DMS53 (cell line): ENCODE measurements at regions not wholly inside any gene's neighbourhood (a gene's known extent, or its start where the extent isn't known, plus 50 kb on each side); places are given as distances from the start of the nearest gene placed in this dataset.

Experiments
- DNase-seq: peaks from one replicate; lab custom pipeline; 2025; lab: John Stamatoyannopoulos, UW

DNA sequence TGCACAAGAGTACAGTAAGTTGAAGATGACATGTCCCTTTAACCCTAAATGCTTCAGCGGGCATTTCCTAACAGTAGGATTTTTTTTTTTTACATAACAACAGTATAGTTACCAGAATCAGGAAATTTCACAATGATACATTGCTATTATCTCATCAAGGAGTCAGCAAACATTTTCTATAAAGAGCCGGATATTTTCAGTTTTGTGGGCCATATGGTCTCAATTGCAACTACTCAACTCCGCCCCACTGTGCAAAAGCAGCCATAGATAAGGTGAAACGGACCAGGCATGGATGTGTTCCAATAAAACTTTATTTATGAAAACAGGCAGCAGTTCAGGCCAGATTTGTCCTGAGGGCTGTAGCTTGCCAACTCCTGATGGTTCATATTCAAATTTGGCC, 130.6 kb downstream of the SMAD6 start:
- no peak for DNase-seq

DNA sequence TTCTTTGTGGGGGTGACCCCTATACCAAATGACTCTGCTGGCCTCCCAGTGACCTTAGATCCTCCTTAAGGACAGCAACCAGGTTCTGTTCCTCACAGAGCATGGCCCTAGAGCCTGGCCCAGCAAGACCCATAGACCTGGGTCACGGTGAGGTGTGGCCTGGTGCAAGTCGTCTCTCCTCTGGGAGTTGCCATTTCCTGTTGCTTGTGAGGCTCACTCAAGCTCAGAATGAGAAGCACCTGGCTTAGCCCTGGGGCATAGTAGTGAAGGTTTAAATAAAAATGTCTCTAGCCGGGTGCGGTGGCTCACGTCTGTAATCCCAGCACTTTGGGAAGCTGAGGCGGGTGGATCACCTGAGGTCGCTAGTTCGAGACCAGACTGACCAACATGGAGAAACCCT, 131.3 kb downstream of the SMAD6 start:
- DNase-seq: no peak

DNA sequence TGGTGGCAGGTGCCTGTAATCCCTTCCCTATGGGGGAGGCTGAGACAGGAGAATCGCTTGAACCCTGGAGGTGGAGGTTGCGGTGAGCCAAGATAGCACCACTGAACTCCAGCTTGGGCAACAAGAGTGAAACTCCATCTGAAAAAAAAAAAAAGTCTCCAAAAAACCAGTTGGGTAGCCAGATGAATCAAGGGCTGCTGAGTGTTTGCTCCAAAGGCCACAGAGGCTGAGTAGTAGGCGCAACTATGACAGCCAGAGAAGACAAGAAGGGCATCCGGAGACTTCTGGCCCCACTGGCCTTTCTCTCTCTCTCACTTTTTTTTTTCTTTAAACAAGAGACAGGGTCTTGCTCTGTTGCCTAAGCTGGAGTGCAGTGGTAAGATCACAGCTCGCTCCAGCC, 131.8 kb downstream of the SMAD6 start:
- no peak for DNase-seq

DNA sequence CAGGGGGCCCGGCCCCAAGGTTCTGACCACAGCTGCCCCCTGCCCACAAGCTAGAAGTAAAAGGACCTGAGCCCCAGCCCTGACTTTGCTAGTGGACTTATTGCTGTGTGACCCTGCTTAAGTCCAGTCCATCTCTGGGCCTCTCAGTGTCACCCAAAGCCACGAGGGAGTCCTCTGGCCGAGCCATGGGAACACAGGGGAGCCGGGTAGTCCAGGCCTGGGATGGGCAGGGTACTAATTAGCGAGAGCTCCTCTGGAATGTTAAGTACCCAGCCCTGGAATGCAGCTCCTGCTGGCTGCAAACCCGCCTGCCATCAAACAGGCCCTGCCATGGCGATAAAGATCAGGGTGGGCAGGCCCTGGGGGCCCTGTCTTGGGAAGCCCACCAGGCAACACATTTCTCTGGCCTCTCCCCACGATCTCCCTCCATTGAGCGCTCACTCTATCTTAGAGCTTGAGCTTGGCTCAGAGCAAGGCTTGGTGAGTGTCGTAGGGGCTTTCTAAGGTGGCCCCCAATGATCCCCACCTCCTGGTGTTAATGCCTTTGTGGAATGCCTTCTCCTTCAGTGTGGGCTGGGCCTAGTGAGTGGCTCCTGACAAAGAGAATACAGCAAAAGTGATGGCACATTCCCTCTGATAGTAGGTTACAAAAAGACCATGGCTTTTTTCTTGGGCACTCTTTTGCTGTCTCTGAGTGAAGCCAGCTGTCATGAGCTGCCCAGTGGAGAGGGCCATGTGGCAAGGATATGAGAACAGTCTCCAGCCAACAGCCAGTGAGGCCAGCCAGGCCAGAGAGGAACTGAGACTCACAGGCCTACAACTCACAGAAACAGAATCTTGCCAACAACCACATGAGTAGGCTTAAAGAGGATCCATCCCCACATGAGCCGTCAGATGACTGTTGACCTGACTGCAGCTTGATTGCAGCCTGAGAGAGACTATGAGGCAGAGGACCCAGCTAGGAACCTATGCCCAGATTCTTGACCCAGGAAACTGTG, 133.1 kb downstream of the SMAD6 start:
- no peak for DNase-seq

DNA sequence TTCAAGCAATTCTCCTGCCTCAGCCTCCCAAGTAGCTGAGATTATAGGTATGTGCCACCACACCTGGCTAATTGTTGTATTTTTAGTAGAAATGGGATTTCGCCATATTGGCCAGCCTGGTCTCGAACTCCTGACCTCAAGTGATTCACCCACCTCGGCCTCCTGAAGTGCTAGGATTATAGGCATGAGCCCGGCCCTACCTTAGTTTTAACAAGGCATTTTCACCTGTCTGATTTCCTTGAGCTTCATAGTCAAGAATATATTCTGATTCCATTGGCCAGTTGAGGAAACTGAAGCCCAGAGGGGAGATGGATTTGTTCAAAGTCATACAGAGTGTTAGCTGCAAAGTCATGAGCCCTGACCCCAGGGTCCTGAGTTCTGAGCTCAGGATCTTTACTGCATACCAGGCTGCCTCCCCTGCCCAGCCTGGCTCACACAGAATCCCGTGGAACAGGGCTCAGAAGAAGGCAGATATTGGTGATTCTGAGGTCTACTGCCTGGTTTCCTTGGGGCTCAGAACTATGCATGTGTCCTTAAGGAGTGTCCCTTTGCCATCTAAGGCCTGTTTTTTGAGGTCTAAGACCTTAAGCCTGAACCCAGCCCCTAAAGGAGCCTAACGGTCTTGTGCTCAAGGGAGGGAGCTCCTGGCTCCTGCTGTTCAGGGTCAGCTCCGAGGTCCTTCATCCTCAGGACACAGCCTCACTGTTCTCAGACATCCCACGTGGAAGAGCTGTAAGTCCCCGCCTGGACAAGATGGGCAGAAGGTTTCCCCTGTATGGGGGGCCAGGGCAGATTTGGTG, 134.4 kb downstream of the SMAD6 start:
- no peak for DNase-seq

- no peak for DNase-seq
Measured at GRCh38 chr15:66838202-66838601, 136.2 kb downstream of the SMAD6 start.

DNA sequence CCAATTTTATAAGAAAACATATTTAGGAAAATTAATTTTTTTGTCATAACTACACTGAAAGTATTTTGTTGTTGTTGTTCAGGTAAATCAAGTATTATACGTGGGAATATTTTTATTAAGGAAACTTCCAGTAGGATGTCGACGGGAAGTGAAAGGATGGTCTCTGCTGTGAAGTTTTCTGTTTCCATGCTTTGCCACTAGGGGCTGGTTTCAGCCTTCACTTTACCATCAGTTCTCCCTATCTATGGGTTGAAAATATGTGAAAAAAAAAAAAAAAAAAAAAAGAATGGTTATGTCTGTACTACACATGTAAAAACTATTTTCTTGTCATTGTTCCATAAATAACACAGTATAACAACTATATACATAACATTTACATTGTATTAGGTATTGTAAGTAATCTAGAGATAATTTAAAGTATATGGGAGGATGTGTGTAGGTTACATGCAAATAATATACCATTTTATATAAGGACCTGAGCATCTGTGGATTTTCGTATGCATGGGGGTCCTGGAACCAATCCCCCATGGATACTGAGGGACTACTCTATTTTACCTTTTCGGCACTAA, 136.7 kb downstream of the SMAD6 start:
- DNase-seq: peak; percentile 54

DNA sequence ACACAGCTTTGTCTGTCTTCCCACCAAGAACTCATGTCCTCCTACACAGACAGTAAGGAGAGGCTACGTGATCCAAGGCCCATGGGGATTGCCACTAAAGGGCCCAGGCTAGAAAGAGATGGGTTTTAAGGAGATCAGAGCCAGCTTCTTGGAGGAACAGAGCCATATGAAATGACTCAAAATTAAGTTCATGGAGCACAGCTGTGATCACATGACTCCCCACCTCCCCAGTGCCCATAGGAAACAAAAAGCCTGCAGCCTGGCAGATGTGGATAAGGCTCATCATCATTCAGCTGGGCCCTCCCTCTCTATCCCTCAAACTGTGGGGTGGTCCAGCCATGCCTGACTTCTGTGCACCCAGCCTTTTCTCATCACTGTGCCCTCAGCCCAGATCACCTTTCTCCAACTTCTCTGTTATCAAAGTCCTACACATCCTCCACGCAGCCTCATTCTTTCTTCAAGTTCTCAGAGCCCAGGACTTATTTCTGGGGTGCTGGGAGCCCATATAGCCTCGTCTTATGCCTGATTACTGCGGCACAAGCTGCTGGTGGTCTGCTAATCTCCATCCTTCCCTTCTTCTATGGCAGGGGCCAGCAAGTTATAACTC, 137.6 kb downstream of the SMAD6 start:
- no peak for DNase-seq

- DNase-seq: no peak
Measured at GRCh38 chr15:66840615-66841390, 138.8 kb downstream of the SMAD6 start.

- DNase-seq: peak; percentile 78
Measured at GRCh38 chr15:66841953-66842681, 140.1 kb downstream of the SMAD6 start.

GRCh38 chr15:66842710-66843441, 140.8 kb downstream of the SMAD6 start:
- peak; percentile 74 for DNase-seq

- no peak for DNase-seq
Measured at GRCh38 chr15:66843581-66843980, 141.5 kb downstream of the SMAD6 start.

GRCh38 chr15:66844041-66844746, 142.2 kb downstream of the SMAD6 start:
- no peak for DNase-seq

DNA sequence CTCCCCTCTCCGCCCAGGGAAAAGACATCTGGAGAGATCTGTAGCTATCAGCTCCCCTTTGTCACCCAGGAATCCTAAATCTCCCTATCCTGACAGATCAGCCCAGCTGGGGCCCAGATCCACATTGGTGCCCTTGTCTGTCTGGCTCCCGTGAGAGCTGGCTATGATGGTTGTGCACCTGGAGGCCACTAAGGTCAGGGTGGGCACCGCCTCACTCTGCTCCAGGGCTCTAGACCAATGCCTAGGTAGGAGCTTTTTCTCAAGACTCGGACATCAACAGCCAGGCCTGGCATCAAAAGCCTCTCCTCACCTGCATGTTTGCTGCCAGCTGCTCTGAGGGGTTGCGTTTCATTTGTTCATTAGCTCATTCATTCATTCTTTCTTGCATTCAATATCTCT, 142.7 kb downstream of the SMAD6 start:
- DNase-seq: no peak

DNA sequence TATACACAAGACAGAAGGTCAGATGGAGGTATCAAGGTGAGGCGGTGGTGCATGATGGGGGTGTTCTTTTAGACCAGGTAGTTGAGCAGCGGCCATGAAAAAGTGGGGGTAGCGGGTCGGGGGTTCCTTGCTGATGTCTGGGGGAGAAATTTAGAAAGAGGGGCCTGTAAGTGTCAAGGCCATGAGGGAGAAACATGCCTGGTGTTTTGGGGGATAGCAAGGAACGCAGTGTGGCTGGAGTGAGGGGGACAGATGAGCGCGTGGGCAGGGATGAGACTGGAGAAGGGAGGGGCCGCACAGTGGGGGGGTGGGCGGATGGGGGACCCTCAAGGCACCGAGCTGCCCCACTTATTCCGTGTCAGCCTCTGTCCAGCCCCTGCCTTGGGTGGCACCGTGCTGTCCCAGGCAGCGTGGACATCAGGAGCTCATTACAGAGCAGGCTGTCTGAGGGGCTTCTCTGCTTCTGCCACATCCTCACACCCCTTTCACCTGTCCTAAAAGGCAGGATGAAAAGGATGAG, 143.3 kb downstream of the SMAD6 start:
- DNase-seq: no peak

- DNase-seq: no peak
Measured at GRCh38 chr15:66846031-66846430, 144.0 kb downstream of the SMAD6 start.

- no peak for DNase-seq
Measured at GRCh38 chr15:66846811-66847210, 144.8 kb downstream of the SMAD6 start.

- DNase-seq: no peak
Measured at GRCh38 chr15:66847565-66847991, 145.5 kb downstream of the SMAD6 start.

GRCh38 chr15:66848116-66848515, 146.1 kb downstream of the SMAD6 start:
- no peak for DNase-seq
